ENCODE measurements at regions not wholly inside any gene's neighbourhood (a gene's known extent, or its start where the extent isn't known, plus 50 kb on each side); places are given as distances from the start of the nearest gene placed in this dataset.

GRCh38 chr5:68380078-68380477 is 164.5 kb downstream of the PIK3R1 start:
- DNase-seq, result no peak

DNA sequence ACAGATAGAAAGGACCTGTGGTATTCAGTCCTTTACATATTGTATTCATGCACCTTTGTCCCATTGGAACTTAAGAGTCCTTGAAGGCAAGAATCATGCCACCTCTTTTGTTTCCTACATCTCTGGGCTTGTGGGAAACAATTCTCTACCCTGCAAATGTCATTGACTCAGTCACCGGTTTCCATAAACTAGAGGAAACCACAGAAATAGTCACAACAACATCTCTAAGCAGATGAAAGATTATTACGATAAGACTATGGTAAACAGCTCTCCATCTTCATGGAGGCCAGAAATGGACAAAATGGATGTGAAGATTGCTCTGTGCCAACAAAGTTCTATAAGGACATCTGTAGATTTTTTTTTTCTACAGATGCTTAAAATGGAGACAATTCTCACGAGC is 165.5 kb downstream of the PIK3R1 start:
- no peak for DNase-seq

GRCh38 chr5:68381909-68382308 is 166.4 kb downstream of the PIK3R1 start:
- peak; percentile 56 for DNase-seq

DNA sequence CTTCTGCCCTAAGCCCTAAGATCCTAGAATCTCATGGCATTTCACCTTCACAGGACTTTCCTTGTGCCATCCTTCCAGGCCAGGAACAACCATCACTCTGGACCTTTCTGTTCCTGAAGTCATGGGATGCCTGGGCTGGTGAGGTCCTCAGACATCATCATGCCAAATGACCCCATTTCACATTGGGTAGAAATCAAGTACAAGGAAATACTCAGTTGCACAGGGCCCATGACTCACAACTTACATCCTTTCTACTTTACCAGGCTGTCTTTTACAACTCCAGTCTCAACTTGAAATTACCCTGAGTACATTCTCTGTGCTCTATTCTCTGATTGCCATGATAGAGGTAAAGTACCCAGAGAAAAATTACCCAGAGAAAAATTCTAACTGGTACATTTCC is 167.1 kb downstream of the PIK3R1 start:
- no peak for DNase-seq

- DNase-seq, result no peak
These were observed 168.3 kb downstream of the PIK3R1 start for GRCh38 chr5:68383888-68384310.

GRCh38 chr5:68384936-68385594 is 169.5 kb downstream of the PIK3R1 start:
- DNase-seq, result peak; percentile 34

GRCh38 chr5:68385936-68386335 is 170.4 kb downstream of the PIK3R1 start:
- DNase-seq, result peak; percentile 95

DNA sequence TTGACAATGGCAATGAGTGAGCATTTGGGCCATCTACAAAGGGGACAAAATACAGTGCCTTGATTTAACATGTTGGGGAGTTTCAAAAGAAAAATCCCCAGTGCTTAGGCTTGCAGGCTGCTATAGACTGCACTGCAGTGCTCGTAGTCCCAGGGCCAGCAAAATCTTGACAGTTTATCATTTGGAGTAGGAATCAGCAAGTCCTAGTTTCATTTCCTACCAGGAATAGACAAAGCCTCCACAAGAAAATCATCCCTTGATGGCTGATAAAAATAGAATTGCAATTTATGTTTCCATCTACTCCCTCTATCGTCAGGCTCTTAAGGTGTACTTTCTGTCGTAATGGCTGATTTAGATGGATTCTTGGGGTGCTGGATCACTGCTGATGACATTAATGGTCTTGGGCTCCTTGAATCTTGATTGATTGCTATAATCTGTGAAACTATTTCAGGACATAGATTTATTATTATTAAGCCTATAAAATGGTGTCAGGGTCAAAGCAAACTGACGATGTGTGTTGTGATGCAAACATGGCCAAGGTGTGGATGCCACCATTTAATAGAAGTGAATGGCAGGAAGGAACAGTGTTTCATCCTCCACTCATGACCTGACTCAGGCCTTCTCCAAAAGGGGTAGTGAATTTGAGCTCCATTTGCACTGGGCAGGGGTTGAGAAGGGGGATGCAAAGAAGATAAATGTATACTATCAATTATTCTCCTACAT is 171.7 kb downstream of the PIK3R1 start:
- DNase-seq, result no peak

DNA sequence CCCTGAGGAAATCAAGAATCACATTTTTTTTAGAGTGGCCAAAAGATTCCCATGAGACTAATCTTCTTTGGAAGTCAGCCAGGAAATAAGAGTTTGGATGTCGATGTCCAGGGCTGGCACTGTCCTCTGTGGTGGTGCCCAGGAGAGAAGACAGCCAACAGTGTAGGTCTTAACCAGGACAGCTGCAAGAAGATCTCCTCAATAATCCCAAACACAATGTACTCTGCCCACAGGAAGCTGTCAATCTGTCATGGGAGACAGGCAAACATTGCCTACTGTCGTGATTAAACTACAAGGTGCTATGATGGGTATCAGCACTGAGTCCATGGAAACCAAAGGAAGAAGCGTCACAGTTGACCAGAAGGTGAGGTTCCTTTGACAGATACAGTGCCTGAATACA is 174.1 kb downstream of the PIK3R1 start:
- no peak for DNase-seq

- no peak for DNase-seq
These were observed 177.1 kb downstream of the PIK3R1 start for GRCh38 chr5:68392617-68393016.

DNA sequence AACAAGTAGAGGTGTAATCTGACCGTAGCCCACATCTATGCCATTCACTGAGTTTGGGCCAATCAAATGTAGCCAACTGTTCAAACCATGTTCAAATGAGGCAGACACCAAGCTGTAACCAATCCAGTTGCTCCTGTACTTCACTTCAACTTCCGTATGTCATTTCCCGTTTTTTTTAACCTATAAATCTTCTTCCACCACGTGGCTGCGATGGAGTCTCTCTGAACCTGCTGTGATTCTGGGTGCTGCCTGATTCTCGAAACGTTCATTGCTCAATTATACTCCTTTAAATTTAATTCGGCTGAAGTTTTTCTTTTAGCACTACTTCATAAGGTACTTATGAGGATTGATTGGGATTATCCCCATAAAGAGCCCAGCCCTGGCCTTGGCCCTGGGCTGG is 179.7 kb downstream of the PIK3R1 start:
- no peak for DNase-seq

- DNase-seq, result no peak
These were observed 180.5 kb downstream of the PIK3R1 start for GRCh38 chr5:68395926-68396511.

GRCh38 chr5:68396722-68397121 is 181.2 kb downstream of the PIK3R1 start:
- DNase-seq, result no peak

DNA sequence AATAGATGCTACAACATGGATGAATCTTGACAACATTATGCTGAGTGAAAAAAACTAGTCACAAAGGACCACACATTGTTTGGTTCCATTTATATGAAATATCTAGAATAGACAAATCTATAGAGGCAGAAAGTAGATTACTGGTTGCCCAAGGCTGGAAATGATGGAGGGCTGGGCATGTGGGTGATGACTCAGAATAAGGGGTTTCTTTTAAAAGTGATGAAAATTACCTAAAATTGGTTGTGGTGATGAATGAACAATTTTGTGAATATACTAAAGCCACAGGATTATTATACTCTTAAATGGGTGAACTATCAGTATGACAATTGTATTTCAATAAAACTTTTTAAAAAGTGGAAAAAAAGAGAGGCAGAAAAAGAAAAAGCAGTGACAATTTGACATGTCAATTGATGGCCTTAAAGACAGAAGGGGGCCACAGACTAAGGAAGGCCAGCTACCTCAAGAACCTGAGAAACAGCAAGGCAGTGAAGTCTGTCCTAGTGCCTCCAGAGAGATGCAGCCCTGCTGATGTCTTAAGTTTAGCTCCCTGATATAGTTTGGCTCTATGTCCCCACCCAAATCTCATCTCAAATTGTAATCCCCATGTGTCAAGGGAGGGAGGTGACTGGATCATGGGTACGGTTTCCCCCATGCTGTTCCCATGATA is 182.7 kb downstream of the PIK3R1 start:
- DNase-seq, result no peak

- DNase-seq, result no peak
These were observed 187.7 kb downstream of the PIK3R1 start for GRCh38 chr5:68403301-68403700.

DNA sequence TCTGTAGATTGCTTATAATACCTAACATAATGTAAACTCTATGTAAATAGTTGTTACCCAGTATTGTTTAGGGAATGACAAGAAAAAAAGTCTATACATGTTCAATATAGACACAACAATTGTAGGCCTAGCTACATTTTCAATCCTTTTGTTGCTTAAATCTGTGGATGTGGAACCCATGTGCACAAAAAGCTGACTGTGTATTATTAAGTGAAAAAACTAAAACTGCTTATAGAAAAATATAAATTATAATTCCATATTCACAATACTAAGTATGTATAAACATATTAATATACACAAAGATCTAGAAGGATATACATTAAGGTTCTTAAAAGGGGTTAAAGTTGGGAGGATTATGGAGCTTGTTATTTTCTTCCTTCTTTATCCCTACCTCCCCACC is 188.7 kb downstream of the PIK3R1 start:
- DNase-seq, result no peak

DNA sequence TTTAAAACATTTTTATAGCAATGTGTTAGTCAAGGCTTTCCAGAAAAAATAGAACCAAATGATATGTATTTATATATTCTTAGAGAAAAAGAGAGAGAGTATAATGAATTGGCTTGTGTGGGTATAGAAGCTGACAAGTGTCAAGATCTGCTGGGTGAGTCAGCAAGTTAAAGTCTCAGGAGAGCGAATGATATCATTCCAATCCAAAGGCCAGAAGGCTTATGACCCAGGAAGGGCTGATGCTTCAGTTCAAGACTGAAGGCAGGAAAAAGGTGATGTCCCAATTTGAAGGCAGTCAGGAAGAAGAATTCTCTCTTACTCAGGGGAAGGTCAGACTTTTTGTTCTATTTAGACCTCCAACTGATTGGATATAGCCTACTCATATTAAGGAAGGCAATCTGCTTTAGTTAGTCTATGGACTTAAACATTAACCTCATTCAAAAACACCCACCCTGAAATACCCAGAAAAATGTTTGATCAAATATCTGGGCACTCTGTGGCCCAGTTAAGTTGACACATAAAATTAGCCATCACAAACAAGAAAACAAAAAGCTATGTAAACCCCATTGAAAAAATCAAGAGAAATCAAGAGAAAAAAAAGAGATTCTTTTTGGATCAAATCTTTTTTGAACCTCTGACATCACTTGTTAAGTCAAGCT is 189.6 kb downstream of the PIK3R1 start:
- peak; percentile 74 for DNase-seq

DNA sequence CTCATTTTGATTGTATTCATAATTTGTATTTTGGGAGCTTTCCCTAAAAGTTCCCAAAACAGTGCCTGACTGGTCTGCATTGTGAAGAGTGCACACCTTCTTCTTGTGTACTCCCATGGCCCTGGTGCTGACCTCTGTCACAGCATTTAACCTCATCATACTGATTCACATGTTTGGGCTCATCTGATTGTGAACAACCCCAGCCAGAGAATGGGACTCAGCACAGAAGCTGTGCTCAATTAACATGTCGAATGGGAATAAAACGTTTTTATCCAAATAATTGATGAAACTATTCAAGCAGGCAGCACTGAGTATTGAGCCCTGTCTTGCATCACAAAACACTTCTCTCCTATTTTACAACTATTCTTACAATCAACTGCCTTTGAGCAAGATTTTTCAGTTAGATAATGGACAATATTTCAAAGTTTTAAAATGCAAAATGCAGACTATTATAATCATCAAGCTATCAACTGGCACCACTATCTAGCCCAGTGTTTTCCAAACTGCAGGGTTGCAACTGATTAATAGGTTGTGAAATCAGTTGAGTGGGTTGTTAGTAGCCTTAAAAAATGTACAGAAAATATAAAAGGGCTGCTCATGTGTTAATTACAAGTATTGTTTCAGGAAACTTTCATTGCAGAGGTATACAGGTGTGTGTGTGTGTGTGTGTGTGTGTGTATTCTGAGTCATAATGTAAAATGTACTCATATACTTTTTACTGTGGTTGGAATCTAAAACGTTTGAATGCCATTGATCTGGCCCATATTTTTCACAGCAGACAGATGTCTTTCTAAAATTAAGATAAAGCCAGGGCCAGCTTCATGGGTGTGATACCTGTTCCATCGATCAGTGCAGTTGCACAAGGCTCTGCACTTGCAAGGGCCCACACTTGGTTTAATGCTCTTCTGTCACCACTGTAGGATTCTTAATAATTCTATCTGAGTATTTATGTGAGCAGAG is 190.5 kb downstream of the PIK3R1 start:
- peak; percentile 73 for DNase-seq

DNA sequence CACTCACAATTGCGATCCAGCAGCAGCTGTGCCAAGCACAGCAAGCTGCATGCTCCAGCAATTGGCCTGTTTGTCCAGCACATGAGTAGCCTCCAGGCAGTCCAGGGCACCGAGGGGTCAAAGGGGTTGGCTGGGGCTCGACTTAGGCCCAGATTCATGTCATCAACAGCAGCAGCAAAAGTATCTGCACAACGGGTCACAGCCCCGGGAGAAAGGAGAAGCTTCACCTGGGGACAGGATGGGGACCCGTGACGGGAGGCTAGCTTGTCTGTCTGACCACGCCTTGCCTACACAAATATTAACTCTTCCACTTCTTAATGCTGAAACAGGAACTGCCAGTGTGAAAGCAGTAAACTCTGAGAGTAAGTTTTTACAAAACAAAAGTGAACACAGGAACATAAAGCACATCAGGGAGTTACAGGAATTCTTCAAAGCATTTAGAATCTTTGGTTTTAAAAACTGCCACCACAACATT is 191.2 kb downstream of the PIK3R1 start:
- peak; percentile 58 for DNase-seq

GRCh38 chr5:68407311-68408239 is 192.0 kb downstream of the PIK3R1 start:
- DNase-seq, result no peak
